ENCODE measurements at regions not wholly inside any gene's neighbourhood (a gene's known extent, or its start where the extent isn't known, plus 50 kb on each side); places are given as distances from the start of the nearest gene placed in this dataset.

- Histone ChIP-seq H2AFZ (ENCODE audit: low read depth, low read length) (no peak overlapping the region), H3K4me2 (ENCODE audit: insufficient read depth, low read length) (no peak overlapping the region), H3K27me3 (ENCODE audit: control insufficient read depth in 2 of 2, insufficient read depth in 2 of 2, low read length in 2 of 2) (peaks cover 15 to 49% of the 10 kb centered on the region in 2 experiments; a peak in 4 of 5 replicates), H3K9ac (ENCODE audit: insufficient read depth in 1 of 2, low read depth in 2 of 2, low read length in 2 of 2) (no peak overlapping the region), H4K20me1 (replicated peaks; ENCODE audit: control insufficient read depth, insufficient read depth, low read length) (peaks cover 9% of the 10 kb centered on the region; the same call in 1 of the 2 replicates), H3K36me3 (ENCODE audit: control insufficient read depth, insufficient read depth, low read length) (no peaks in the 10 kb centered on the region), H3K27ac (ENCODE audit: extremely low read depth, low read depth, low read length) (no peak overlapping the region), H3K4me1 (replicated peaks in 1 of 2; ENCODE audit: control insufficient read depth in 2 of 2, insufficient read depth in 2 of 2, low read length in 2 of 2) (no peaks in the 10 kb centered on the region), H3K79me2 (ENCODE audit: control insufficient read depth, insufficient read depth, low read length) (no peaks in the 10 kb centered on the region), H3K4me3 (no peak overlapping the region), H3K9me3 (replicated peaks; ENCODE audit: control insufficient read depth, insufficient read depth, low read depth, low read length) (no peaks in the 10 kb centered on the region), H3K9me1 (ENCODE audit: control insufficient read depth, insufficient read depth, low read length) (no peaks in the 10 kb centered on the region)
- BruUV-seq (replicated peaks), result no TSS peak
- DNase-seq (ENCODE audit: extremely low read depth in 1 of 4, low spot score in 3 of 4) (no peak), FAIRE-seq (no peak), ATAC-seq (no peak)
- TF ChIP-seq MTF1 (CRISPR knock-in tag; IDR thresholded peaks at IDR 0.05; ENCODE audit: borderline replicate concordance), result no peak
- no peak for TF ChIP-seq CBX2 (IDR thresholded peaks at IDR 0.05; ENCODE audit: insufficient read depth, low read length, poor library complexity, severe bottlenecking)
- TF ChIP-seq C11orf30 (IDR thresholded peaks at IDR 0.05; ENCODE audit: low read depth), result no peak
- no peak for TF ChIP-seq XRCC4 (IDR thresholded peaks at IDR 0.05; ENCODE audit: extremely low read depth, insufficient read depth, insufficient read length)
- no peak for TF ChIP-seq CCNT2 (IDR thresholded peaks at IDR 0.05; ENCODE audit: borderline replicate concordance, extremely low read depth, insufficient read length, low read depth, low read length)
- TF ChIP-seq, protein P1, sequence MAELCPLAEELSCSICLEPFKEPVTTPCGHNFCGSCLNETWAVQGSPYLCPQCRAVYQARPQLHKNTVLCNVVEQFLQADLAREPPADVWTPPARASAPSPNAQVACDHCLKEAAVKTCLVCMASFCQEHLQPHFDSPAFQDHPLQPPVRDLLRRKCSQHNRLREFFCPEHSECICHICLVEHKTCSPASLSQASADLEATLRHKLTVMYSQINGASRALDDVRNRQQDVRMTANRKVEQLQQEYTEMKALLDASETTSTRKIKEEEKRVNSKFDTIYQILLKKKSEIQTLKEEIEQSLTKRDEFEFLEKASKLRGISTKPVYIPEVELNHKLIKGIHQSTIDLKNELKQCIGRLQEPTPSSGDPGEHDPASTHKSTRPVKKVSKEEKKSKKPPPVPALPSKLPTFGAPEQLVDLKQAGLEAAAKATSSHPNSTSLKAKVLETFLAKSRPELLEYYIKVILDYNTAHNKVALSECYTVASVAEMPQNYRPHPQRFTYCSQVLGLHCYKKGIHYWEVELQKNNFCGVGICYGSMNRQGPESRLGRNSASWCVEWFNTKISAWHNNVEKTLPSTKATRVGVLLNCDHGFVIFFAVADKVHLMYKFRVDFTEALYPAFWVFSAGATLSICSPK (IDR thresholded peaks at IDR 0.05; ENCODE audit: borderline replicate concordance), result no peak
- ChIA-PET CTCF (ENCODE audit: low intra/inter-chr PET ratio) (no interaction called here), POLR2A (interaction anchor here (0.6 to 0.9 kb wide), 2 partner anchors 21 to 152 kb away, joined by 3 to 4 read pairs; no protein-coding TSS in a partner anchor)
- intact Hi-C loops (cut with micrococcal nuclease), result no loop called here
- WGBS (ENCODE audit: insufficient coverage, low coverage, missing lambda C conversion rate), result under 1% methylated on average over 16 of the region's 16 CpGs
- in situ Hi-C loops (cut with MboI), result no loop called here
Measured at GRCh38 chr17:74045608-74046280, 157.7 kb upstream of the RPL38 start.
